IMR-90 (cell line): ENCODE measurements at regions not wholly inside any gene's neighbourhood (a gene's known extent, or its start where the extent isn't known, plus 50 kb on each side); places are given as distances from the start of the nearest gene placed in this dataset.

Experiments
- CHD1 ChIP-seq: IDR thresholded peaks from 2 replicates; pipeline ENCODE4 v1.6.1; 2012; ENCODE audit warnings: low read depth, low read length, improper control_type of control experiment
- CTCF ChIP-seq: conservative IDR thresholded peaks from 2 replicates; pipeline ENCODE4 v1.5.1; 2012; ENCODE audit warnings: mild to moderate bottlenecking, low read depth, low read length, improper control_type of control experiment
- MAZ ChIP-seq: IDR thresholded peaks from 2 replicates; pipeline ENCODE4 v1.6.1; 2012; ENCODE audit warnings: low read depth, mild to moderate bottlenecking, low read length, improper control_type of control experiment, moderate library complexity, borderline replicate concordance
- POLR2A ChIP-seq: IDR thresholded peaks from 2 replicates; pipeline ENCODE4 v1.6.1; 2012; ENCODE audit warnings: mild to moderate bottlenecking, low read depth, low read length
- RAD21 ChIP-seq: IDR thresholded peaks from 2 replicates; pipeline ENCODE4 v1.6.1; 2012; ENCODE audit warnings: low read length, improper control_type of control experiment
- RFX5 ChIP-seq: IDR thresholded peaks from 2 replicates; pipeline ENCODE4 v1.8.0; 2012; ENCODE audit warnings: low read depth, mild to moderate bottlenecking, low read length, moderate library complexity
- SMC3 ChIP-seq: fragments of 150-350 bp; IDR thresholded peaks from 2 replicates; pipeline ENCODE4 v1.6.1; 2016; ENCODE audit warnings: low read depth, mild to moderate bottlenecking, antibody characterized with exemption, low read length, moderate library complexity

GRCh38 chr5:74013222-74013621, 387.2 kb downstream of the ARHGEF28 start:
- TF ChIP-seq CTCF (no peak), RAD21 (no peak), RFX5 (no peak), SMC3 (no peak), POLR2A (no peak), CHD1 (no peak), MAZ (no peak)
